ENCODE measurements at regions not wholly inside any gene's neighbourhood (a gene's known extent, or its start where the extent isn't known, plus 50 kb on each side); places are given as distances from the start of the nearest gene placed in this dataset.

DNA sequence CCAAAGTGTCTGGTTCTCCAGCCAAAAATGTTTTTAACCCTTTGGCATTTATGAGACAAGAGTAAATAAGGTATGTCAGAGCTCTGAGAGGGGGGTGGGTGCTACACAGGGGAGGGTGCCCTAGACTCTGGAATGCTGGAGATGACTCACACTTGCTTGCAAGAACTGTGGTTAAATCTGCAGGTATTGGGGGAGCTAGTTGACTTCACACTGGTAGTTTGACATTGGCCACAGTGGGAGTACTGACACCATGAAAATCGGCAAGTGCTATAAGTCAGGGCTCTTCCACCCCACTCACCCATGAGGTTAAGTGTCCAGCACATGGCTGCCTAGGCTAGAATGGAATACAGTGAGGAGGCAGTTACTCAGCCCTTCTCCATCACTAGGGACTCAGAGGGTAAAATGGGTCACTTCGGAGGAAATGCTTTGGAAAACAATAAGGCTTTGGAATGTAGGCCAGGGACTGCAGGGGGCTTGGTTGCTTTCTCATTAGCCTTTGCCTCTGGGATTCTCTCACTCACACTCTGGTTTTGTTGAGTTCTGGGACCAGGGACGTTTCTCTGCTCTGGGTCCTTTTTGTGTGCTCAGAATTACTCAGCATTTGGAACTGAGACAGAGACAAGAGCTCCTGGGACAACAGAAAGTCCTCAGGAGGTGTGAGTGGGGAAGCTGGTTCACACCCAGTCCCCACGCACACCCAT, 91.6 kb downstream of the ACKR3 start:
- TF ChIP-seq, protein P1, sequence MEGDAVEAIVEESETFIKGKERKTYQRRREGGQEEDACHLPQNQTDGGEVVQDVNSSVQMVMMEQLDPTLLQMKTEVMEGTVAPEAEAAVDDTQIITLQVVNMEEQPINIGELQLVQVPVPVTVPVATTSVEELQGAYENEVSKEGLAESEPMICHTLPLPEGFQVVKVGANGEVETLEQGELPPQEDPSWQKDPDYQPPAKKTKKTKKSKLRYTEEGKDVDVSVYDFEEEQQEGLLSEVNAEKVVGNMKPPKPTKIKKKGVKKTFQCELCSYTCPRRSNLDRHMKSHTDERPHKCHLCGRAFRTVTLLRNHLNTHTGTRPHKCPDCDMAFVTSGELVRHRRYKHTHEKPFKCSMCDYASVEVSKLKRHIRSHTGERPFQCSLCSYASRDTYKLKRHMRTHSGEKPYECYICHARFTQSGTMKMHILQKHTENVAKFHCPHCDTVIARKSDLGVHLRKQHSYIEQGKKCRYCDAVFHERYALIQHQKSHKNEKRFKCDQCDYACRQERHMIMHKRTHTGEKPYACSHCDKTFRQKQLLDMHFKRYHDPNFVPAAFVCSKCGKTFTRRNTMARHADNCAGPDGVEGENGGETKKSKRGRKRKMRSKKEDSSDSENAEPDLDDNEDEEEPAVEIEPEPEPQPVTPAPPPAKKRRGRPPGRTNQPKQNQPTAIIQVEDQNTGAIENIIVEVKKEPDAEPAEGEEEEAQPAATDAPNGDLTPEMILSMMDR (IDR thresholded peaks at IDR 0.05) = no peak
- TF ChIP-seq POLR2AphosphoS5 (IDR thresholded peaks at IDR 0.05) = no peak
- TF ChIP-seq POLR2A (IDR thresholded peaks at IDR 0.05) = no peak
- TF ChIP-seq EP300 (IDR thresholded peaks at IDR 0.05; ENCODE audit: low read depth) = no peak
